ENCODE measurements at regions not wholly inside any gene's neighbourhood (a gene's known extent, or its start where the extent isn't known, plus 50 kb on each side); places are given as distances from the start of the nearest gene placed in this dataset.
A peak's percentile ranks its signal among the peaks of the same experiment; 100 is the strongest.

DNA sequence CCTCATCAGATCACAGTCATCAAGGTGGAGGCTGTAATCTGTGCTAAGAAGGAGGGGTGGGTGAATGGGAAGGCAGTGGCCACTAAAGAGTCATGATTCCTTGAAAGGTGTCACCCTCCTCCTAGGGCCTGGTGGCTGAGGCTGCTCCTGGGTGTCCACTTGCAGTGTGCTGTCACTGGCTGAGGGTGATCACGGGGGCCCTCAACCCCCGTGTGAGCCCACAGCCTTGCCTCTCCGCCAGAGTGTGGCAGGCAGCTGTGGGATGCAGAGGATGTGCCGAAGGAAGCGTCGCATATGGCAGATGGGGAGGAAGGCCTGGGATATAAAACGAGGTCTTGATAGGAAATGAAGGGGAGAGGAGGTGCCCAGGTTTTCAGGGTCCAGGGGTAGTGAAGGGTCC is 476.5 kb downstream of the PTPRU start:
- DNase-seq, result no peak
- no peaks in the 10 kb centered on the region for H3K27me3 ChIP-seq (ENCODE audit: insufficient read depth, low read depth, severe bottlenecking)
- peaks cover 2% of the 10 kb centered on the region for H3K9me3 ChIP-seq (ENCODE audit: severe bottlenecking)
- no peaks in the 10 kb centered on the region for H3K36me3 ChIP-seq
- TF ChIP-seq, protein P1, sequence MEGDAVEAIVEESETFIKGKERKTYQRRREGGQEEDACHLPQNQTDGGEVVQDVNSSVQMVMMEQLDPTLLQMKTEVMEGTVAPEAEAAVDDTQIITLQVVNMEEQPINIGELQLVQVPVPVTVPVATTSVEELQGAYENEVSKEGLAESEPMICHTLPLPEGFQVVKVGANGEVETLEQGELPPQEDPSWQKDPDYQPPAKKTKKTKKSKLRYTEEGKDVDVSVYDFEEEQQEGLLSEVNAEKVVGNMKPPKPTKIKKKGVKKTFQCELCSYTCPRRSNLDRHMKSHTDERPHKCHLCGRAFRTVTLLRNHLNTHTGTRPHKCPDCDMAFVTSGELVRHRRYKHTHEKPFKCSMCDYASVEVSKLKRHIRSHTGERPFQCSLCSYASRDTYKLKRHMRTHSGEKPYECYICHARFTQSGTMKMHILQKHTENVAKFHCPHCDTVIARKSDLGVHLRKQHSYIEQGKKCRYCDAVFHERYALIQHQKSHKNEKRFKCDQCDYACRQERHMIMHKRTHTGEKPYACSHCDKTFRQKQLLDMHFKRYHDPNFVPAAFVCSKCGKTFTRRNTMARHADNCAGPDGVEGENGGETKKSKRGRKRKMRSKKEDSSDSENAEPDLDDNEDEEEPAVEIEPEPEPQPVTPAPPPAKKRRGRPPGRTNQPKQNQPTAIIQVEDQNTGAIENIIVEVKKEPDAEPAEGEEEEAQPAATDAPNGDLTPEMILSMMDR (IDR thresholded peaks at IDR 0.05; ENCODE audit: low read depth, low read length), result no peak
- H3K27ac ChIP-seq, result no peak overlapping the region
- H3K4me3 ChIP-seq (ENCODE audit: low read depth, low read length), result no peak overlapping the region

DNA sequence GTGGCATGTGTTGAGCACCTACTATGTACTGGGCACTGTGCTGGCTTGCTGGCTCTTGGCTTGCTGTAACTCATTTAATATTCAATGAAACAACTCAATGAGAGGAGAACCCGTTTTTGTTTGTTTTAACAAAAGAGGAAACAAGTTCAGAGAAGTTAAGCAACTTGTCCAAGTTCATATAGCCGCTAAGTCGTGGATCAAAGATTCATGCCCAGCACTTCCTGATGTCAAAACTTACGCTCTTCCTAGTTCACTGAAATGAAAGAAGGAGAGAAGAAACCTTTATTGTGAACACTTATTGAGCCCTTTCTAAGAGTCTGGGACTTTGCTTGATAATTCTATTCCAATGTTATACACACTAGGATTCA is 475.9 kb downstream of the PTPRU start:
- Histone ChIP-seq H3K27ac (no peak overlapping the region), H3K27me3 (ENCODE audit: insufficient read depth, low read depth, severe bottlenecking) (no peaks in the 10 kb centered on the region), H3K9me3 (ENCODE audit: severe bottlenecking) (no peaks in the 10 kb centered on the region), H3K36me3 (no peaks in the 10 kb centered on the region), H3K4me3 (ENCODE audit: low read depth, low read length) (no peak overlapping the region)
- DNase-seq, result no peak
- TF ChIP-seq, protein P1 (IDR thresholded peaks at IDR 0.05; ENCODE audit: low read depth, low read length), result no peak

DNA sequence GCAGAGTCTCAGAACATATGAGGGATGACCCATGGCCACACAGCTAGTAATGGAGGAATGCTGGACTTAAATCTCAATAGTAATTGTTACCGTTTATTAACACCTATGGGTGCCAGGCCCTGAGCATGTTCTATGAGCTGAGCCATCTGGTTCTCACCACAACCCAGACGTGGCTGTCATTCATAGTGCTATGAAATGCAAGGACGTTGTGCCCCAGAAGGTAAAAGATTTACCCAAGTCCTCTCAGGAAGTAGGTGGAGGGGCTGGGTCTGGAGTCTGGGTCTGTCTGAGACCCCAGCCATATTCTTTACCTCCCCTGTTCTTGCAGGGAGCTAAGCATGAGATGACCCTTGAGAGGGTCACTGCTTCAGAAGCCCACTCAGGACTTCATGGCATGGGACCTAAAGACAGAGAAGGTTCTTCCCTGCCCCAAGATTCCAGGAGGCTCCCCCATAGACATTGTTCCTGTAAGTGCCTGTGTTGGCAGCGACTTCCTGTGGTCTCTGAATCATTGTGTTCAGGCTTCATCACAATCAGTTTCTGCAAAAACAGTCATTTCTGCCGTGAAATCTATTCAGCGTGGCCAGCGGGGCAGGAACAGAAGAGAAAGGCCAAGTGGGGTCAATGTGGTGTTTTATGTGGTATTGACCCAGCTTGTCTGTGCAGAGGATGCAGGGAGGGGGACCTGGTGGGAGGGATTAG is 475.4 kb downstream of the PTPRU start:
- Histone ChIP-seq H3K9me3 (ENCODE audit: severe bottlenecking) (no peaks in the 10 kb centered on the region), H3K36me3 (no peaks in the 10 kb centered on the region), H3K27me3 (ENCODE audit: insufficient read depth, low read depth, severe bottlenecking) (no peaks in the 10 kb centered on the region), H3K4me3 (ENCODE audit: low read depth, low read length) (no peak overlapping the region), H3K27ac (no peak overlapping the region)
- DNase-seq, result no peak
- TF ChIP-seq, protein P1 (IDR thresholded peaks at IDR 0.05; ENCODE audit: low read depth, low read length), result no peak

DNA sequence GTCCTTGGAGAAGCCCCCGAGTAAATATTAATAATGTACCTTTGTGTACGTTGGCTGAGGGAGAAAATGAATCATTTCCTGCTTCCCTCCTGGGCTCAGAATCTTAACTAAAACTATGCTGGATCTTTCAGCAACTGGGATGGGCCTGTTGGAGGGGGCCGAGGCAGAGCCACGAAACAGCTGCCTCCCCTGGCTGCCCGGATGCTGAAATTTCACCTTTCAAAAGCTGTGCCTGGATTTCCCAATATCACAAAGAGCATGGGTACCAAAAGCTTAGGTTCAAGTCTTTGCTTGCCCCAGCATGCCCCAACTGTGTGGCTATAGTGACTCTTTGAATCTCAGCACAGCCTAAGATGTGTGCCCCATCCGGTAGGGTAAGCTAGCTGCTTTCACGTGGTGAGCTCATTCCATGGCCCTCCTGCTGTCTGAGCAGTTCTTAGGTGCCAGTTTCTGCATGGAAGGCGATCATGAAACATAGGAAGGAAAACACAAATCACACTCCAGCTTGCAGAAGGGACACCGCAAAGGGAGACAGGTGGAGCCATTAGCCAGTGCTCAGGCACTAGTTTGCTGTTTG is 473.5 kb downstream of the PTPRU start:
- H3K4me3 ChIP-seq (ENCODE audit: low read depth, low read length), result no peak overlapping the region
- H3K9me3 ChIP-seq (ENCODE audit: severe bottlenecking), result no peaks in the 10 kb centered on the region
- H3K36me3 ChIP-seq, result no peaks in the 10 kb centered on the region
- TF ChIP-seq, protein P1 (IDR thresholded peaks at IDR 0.05; ENCODE audit: low read depth, low read length), result no peak
- DNase-seq, result no peak
- no peaks in the 10 kb centered on the region for H3K27me3 ChIP-seq (ENCODE audit: insufficient read depth, low read depth, severe bottlenecking)
- H3K27ac ChIP-seq, result no peak overlapping the region

DNA sequence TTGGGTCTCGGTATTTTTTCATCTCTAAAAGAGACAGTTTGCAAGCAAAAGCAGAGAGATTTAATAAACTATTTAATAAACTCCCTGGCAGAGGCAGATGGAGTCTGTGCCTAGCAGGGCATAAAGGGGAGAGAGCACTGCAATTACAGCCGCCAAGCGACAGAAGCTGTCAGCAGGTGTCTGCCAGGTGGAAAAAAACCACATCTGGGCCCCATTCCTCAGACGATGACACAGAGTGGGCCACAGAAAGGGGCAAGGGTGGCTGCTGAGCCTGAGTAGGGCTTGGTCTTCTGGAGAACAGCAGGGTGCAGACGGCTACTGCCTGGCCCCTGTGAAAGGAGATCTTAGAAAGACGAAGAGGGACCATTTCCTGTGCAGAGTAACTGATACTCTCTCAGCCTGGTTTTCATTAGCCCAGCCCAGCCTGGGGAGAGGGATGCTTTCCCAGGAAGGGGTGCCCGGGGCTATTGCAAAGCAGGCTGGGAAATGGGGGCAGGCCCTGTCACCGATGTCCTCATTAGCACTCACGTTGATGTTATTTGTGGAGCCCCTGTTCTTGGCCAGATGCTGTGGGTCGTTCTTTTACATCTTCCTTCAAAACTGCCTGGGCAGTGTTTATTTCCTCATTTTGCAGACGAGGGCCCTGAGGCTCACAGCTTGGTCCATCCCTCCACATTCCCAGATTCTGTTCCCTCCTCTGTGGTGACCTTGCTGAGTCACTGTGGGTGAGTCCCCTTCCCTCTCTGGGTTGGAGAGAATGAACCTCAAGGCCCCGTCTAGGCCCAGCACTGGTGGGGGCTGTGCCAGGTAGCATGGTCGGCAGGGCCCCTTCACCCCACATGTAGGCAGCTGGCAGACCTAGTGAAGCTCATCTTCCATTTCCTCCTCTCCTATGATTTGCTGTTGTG is 472.7 kb downstream of the PTPRU start:
- no peak for DNase-seq
- H3K4me3 ChIP-seq (ENCODE audit: low read depth, low read length), result no peak overlapping the region

More for the DNA sequence above, 472.7 kb downstream of the PTPRU start:
- Histone ChIP-seq H3K36me3 (no peaks in the 10 kb centered on the region), H3K27me3 (ENCODE audit: insufficient read depth, low read depth, severe bottlenecking) (no peaks in the 10 kb centered on the region), H3K9me3 (ENCODE audit: severe bottlenecking) (no peaks in the 10 kb centered on the region), H3K27ac (0 out of 2 replicates have a peak overlapping the region, but pooled peaks have one; percentile 32)
- TF ChIP-seq, protein P1 (IDR thresholded peaks at IDR 0.05; ENCODE audit: low read depth, low read length), result no peak
